H9 (cell line): ENCODE measurements at regions not wholly inside any gene's neighbourhood (a gene's known extent, or its start where the extent isn't known, plus 50 kb on each side); places are given as distances from the start of the nearest gene placed in this dataset.

Experiments
- DNase-seq: peaks from one replicate; pipeline ENCODE4 v3.0.0-alpha.2; 2017
- H2AFZ ChIP-seq: one replicate; pipeline ENCODE4 v1.6.1; 2013; ENCODE audit warnings: mild to moderate bottlenecking, low read length, control low read depth, moderate library complexity
- H2AK5ac ChIP-seq: 2 replicates; pipeline ENCODE4 v1.6.1; 2013; ENCODE audit warnings: low read length, control low read depth, mixed read lengths; ENCODE audit not compliant: insufficient read length
- H2BK120ac ChIP-seq: one replicate; pipeline ENCODE4 v1.6.1; 2013; ENCODE audit warnings: low read depth, mild to moderate bottlenecking, low read length, control low read depth, inconsistent platforms; ENCODE audit not compliant: poor library complexity, severe bottlenecking
- H2BK12ac ChIP-seq: 2 replicates; pipeline ENCODE4 v1.6.1; 2013; ENCODE audit warnings: low read length, control low read depth, mixed read lengths, low read depth; ENCODE audit not compliant: insufficient read length
- H2BK15ac ChIP-seq: 2 replicates; pipeline ENCODE4 v1.6.1; 2013; ENCODE audit warnings: low read depth, low read length, control low read depth
- H2BK20ac ChIP-seq: one replicate; pipeline ENCODE4 v1.6.1; 2013; ENCODE audit warnings: low read depth, mild to moderate bottlenecking, low read length, control low read depth, inconsistent platforms; ENCODE audit not compliant: poor library complexity, severe bottlenecking
- H2BK5ac ChIP-seq: 2 replicates; pipeline ENCODE4 v1.6.1; 2013; ENCODE audit warnings: low read length, control low read depth, mixed read lengths; ENCODE audit not compliant: insufficient read length
- H3K14ac ChIP-seq: 2 replicates; pipeline ENCODE4 v1.6.1; 2013; ENCODE audit warnings: low read length, control low read depth; ENCODE audit not compliant: insufficient read depth
- H3K18ac ChIP-seq: 2 replicates; pipeline ENCODE4 v1.6.1; 2013; ENCODE audit warnings: low read depth, mild to moderate bottlenecking, mixed read lengths, low read length, control low read depth; ENCODE audit not compliant: insufficient read length
- H3K23ac ChIP-seq: 2 replicates; pipeline ENCODE4 v1.6.1; 2013; ENCODE audit warnings: low read length, control low read depth, mixed read lengths, low read depth; ENCODE audit not compliant: insufficient read length
- H3K23me2 ChIP-seq: 2 replicates; pipeline ENCODE4 v1.6.1; 2013; ENCODE audit warnings: low read depth, mild to moderate bottlenecking, mixed read lengths, low read length, control low read depth; ENCODE audit not compliant: insufficient read length, poor library complexity, severe bottlenecking
- H3K27ac ChIP-seq: 2 replicates; pipeline ENCODE4 v1.5.1; 2013; ENCODE audit warnings: low read length, control low read depth, mixed read lengths, low read depth; ENCODE audit not compliant: insufficient read length
- H3K27me3 ChIP-seq: 2 replicates; pipeline ENCODE4 v1.6.1; 2013; ENCODE audit warnings: low read length, control low read depth, inconsistent platforms; ENCODE audit not compliant: insufficient read depth
- H3K4ac ChIP-seq: 2 replicates; pipeline ENCODE4 v1.6.1; 2013; ENCODE audit warnings: low read depth, mild to moderate bottlenecking, control low read depth, inconsistent platforms, low read length, moderate library complexity
- H3K4me1 ChIP-seq: 2 replicates; pipeline ENCODE4 v1.6.1; 2013; ENCODE audit warnings: low read length, control low read depth, inconsistent platforms; ENCODE audit not compliant: insufficient read depth
- H3K4me2 ChIP-seq: 2 replicates; pipeline ENCODE4 v1.6.1; 2013; ENCODE audit warnings: low read length, control low read depth, mixed read lengths; ENCODE audit not compliant: insufficient read length, insufficient read depth
- H3K56ac ChIP-seq: 2 replicates; pipeline ENCODE4 v1.6.1; 2013; ENCODE audit warnings: low read depth, mild to moderate bottlenecking, mixed read lengths, low read length, control low read depth; ENCODE audit not compliant: insufficient read length
- H3K79me1 ChIP-seq: 2 replicates; pipeline ENCODE4 v1.6.1; 2013; ENCODE audit warnings: low read depth, mild to moderate bottlenecking, moderate library complexity, low read length, control low read depth, inconsistent platforms; ENCODE audit not compliant: insufficient read depth, poor library complexity, severe bottlenecking
- H3K79me2 ChIP-seq: 2 replicates; pipeline ENCODE4 v1.6.1; 2013; ENCODE audit warnings: low read length, control low read depth, inconsistent platforms; ENCODE audit not compliant: insufficient read depth
- H3K9ac ChIP-seq: 2 replicates; pipeline ENCODE4 v1.6.1; 2013; ENCODE audit warnings: low read length, control low read depth, mixed read lengths; ENCODE audit not compliant: insufficient read length; ENCODE audit errors: extremely low read depth
- H3K9me3 ChIP-seq: one replicate; pipeline ENCODE4 v1.6.1; 2013; ENCODE audit warnings: low read depth, low read length, inconsistent platforms; ENCODE audit not compliant: control insufficient read depth
- H3T11ph ChIP-seq: one replicate; pipeline ENCODE4 v1.6.1; 2013; ENCODE audit warnings: mild to moderate bottlenecking, low read length, control low read depth, inconsistent platforms
- H4K20me1 ChIP-seq: one replicate; pipeline ENCODE4 v1.6.1; 2013; ENCODE audit not compliant: control insufficient read depth, insufficient read length, insufficient read depth
- H4K5ac ChIP-seq: 2 replicates; pipeline ENCODE4 v1.6.1; 2013; ENCODE audit warnings: low read depth, mild to moderate bottlenecking, mixed read lengths, low read length, control low read depth; ENCODE audit not compliant: insufficient read length
- H4K8ac ChIP-seq: replicated peaks from 2 replicates; pipeline ENCODE4 v1.6.1; 2013; ENCODE audit warnings: low read length, control low read depth, mixed read lengths, low read depth; ENCODE audit not compliant: insufficient read length
- H4K91ac ChIP-seq: 2 replicates; pipeline ENCODE4 v1.6.1; 2013; ENCODE audit warnings: low read depth, mild to moderate bottlenecking, moderate library complexity, mixed read lengths, low read length, control low read depth; ENCODE audit not compliant: insufficient read length
- H3K27ac Mint-ChIP-seq, 3 experiments: 2 replicates in 2 of 3; 3 replicates in 1 of 3; pipeline ENCODE4 v1.8.0; 2020 to 2021; ENCODE audit warnings: mixed read lengths in 3 of 3, mild to moderate bottlenecking in 1 of 3, moderate library complexity in 1 of 3
- H3K27me3 Mint-ChIP-seq: 2 replicates; pipeline ENCODE4 v1.8.0; 2021; ENCODE audit warnings: low read depth, mild to moderate bottlenecking, moderate library complexity, mixed read lengths
- H3K36me3 Mint-ChIP-seq, 3 experiments: 2 replicates in 2 of 3; 3 replicates in 1 of 3; pipeline ENCODE4 v1.8.0; 2020 to 2021; ENCODE audit warnings: low read depth in 3 of 3, mixed read lengths in 3 of 3; ENCODE audit not compliant: insufficient read depth in 1 of 3
- H3K4me1 Mint-ChIP-seq, 2 experiments: 2 replicates each; pipeline ENCODE4 v1.8.0; 2020; ENCODE audit warnings: mixed read lengths in 2 of 2
- H3K4me3 Mint-ChIP-seq, 2 experiments: 2 replicates in 1 of 2; 3 replicates in 1 of 2; pipeline ENCODE4 v1.8.0; 2020 to 2021; ENCODE audit warnings: mild to moderate bottlenecking in 2 of 2, mixed read lengths in 2 of 2, moderate library complexity in 1 of 2
- H3K9me3 Mint-ChIP-seq, 2 experiments: 2 replicates in 1 of 2; 3 replicates in 1 of 2; pipeline ENCODE4 v1.8.0; 2020; ENCODE audit warnings: mild to moderate bottlenecking in 2 of 2, mixed read lengths in 2 of 2, moderate library complexity in 1 of 2
- CTCF ChIP-seq: fragments of 200-600 bp; sonication (generic); conservative IDR thresholded peaks from 3 replicates; pipeline ENCODE4 v1.8.0; 2021; ENCODE audit warnings: antibody characterized with exemption, mild to moderate bottlenecking
- WGBS: extraction: QIAGEN DNeasy Blood & Tissue Kit; methylation state at CpG from one replicate; pipeline ENCODE4 v1.1.7; 2013; ENCODE audit warnings: missing lambda C conversion rate, low lambda C conversion rate, mixed read lengths; ENCODE audit not compliant: insufficient read length; ENCODE audit errors: extremely low coverage; 5-methylcytosine and 5-hydroxymethylcytosine counted together

- H3K79me2 ChIP-seq: no peaks in the 10 kb centered on the region
- no peak overlapping the region for H3K9ac ChIP-seq
- Mint-ChIP-seq H3K27me3 (peaks cover 2% of the 10 kb centered on the region), H3K36me3 (no peaks in the 10 kb centered on the region), H3K4me3 (no peak overlapping the region), H3K27ac (no peak overlapping the region), H3K4me1 (no peaks in the 10 kb centered on the region), H3K9me3 (no peaks in the 10 kb centered on the region)
- no peak overlapping the region for H3T11ph ChIP-seq
- no peak overlapping the region for H4K91ac ChIP-seq
- WGBS: no CpG with 5 or more reads among the region's 1 CpG
- no peak overlapping the region for H3K14ac ChIP-seq
- H3K18ac ChIP-seq: no peak overlapping the region
- H2BK120ac ChIP-seq: no peak overlapping the region
- H3K23ac ChIP-seq: no peak overlapping the region
- H4K5ac ChIP-seq: no peak overlapping the region
- H2BK5ac ChIP-seq: no peak overlapping the region
- H4K8ac ChIP-seq: no peak overlapping the region
- H2AK5ac ChIP-seq: no peak overlapping the region
- no peak overlapping the region for H2BK15ac ChIP-seq
- no peak overlapping the region for H3K4ac ChIP-seq
- no peak overlapping the region for H2BK20ac ChIP-seq
- no peaks in the 10 kb centered on the region for H4K20me1 ChIP-seq
- H3K23me2 ChIP-seq: no peaks in the 10 kb centered on the region
- H3K56ac ChIP-seq: no peak overlapping the region
- H3K9me3 ChIP-seq: no peaks in the 10 kb centered on the region
- H2BK12ac ChIP-seq: no peak overlapping the region
- no peak overlapping the region for H3K27ac ChIP-seq
- no peaks in the 10 kb centered on the region for H3K27me3 ChIP-seq
- H3K4me2 ChIP-seq: no peak overlapping the region
- H2AFZ ChIP-seq: no peak overlapping the region
- H3K4me1 ChIP-seq: no peaks in the 10 kb centered on the region
- no peak for TF ChIP-seq CTCF
- DNase-seq: no peak
- no peaks in the 10 kb centered on the region for H3K79me1 ChIP-seq
These were observed 536.3 kb downstream of the SLC6A15 start for GRCh38 chr12:84376320-84376719.
